NCI-H2196 (cell line): ENCODE measurements at regions not wholly inside any gene's neighbourhood (a gene's known extent, or its start where the extent isn't known, plus 50 kb on each side); places are given as distances from the start of the nearest gene placed in this dataset.
"Not testable (repeated sequence)": the region's sequence is repeated elsewhere in the genome, so short reads cannot be mapped to it uniquely, and the experiment has no call there.

Experiments
- DNase-seq: peaks from one replicate; lab custom pipeline; 2025; ENCODE audit not compliant: unreplicated experiment; lab: John Stamatoyannopoulos, UW

DNA sequence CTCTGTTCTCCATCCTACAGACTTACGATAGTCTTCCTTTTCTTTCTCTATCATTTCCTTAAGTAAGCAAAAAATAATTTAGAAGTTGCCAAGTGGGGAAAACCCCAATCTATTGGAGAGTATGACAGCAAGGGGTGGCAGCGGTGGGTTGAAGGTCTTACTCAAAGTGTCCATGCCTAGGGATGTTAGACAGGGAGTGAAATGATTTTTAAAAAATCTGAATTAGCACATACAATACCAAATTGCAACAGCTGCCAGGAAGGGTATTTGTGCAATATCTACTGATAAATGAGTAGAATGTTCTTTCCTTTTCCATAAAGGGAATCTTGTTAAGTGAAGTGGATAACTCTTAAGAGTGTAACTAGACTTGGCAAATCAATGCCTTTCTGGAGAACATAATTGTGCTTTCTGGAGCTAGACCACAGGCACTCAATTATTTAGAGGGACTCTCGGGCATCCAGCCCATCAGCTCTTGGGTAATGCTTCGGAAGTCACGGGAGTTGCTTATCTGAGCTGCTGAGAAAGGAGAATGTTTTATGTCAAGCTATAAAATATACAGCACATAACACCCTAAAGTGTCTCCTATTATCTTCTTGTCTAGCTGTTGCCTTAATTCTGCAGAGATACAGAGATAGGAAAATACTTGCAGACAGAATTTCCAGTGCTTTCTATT is 151.5 kb downstream of the KCNJ2 start:
- no peak for DNase-seq

DNA sequence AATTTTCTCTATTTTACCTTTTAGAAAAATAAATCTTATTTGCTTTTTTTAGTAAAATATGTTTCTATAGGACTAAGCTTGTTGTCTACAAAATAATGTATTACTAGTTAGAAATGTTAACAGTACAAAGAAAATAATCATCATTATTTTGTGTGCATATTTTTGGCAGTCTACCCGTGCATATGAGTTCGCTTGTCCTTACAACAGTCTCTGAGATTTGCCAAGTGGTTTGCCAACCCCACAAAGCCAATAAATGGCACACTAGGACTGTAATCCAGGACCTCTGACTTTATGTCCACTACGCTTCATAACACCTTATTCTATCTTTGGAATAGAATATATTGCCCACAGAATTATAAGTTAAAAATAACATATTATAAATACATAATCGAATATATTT is 152.0 kb downstream of the KCNJ2 start:
- no peak for DNase-seq

DNA sequence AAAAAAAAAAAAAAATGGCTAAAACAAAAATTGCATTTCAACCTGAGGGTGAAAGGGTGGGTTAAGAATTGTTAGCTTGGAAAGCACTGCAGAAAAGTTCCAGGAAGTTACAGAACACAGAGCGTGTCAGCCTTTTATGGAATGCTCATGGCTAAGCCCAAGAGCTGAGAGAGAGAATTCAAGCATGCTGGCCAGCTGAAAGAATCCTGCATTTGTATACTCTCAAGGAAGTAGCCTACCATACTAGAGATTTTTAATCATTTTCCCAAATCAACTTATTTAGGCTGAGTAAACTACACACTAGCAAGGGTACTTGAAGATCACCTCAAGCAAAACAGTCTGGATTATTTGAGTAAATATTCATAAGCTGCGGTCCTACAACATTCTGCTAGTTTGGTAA is 153.9 kb downstream of the KCNJ2 start:
- DNase-seq, result no peak

DNA sequence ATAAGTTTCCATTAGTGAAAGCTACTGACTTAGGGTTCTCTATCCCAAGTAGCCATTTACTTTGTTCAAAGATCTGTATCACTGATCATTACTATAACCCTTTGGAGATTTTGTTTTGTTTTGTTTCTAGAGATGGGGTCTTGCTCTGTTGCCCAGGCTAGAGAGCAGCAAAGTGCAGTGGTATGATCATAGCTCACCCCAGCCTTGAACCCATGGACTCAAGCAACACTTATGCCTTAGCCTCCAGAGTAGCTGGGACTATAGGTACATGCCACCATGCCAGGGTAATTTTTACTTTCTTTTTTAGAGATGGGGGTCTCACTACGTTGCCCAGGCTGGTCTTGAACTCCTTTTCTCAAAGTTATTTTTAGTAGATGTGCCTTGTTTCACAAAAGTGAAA is 154.7 kb downstream of the KCNJ2 start:
- no peak for DNase-seq

DNA sequence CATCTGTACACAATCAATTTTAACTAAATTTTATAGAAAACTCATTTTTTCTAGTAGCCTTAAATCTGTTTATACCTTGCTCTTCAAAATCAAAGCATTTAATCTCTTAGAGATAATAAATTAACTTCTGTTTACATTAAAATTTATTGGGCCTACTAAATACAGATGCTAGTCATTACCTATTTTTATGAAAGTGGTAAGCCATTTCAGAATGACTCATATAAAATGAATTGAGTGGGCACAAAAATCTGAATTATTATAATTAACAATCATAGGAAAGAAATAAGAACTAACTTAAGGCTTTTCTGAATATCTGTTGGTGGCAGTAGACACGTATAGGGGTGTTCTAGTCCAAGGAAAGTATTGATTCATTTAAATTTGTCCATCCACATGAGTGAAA is 157.9 kb downstream of the KCNJ2 start:
- no peak for DNase-seq

DNA sequence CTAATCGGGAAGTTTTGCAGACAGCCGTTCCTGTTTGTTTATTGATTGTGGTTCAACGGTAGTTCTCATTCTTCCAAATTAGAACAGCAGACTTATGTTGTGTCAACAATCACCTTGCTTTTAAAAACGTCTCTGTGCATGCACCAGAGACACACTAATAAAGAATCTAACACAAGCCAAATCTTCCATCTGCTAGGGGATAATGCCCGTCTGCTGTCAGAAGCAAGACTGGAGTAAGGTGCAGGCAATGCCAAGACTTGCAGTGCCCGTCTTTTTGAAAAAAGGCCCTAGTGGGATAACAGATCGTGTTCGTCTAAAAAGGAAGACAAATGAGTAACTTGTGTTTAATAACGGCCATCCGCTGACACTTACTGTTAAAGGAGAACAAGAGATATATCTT is 158.4 kb downstream of the KCNJ2 start:
- DNase-seq, result no peak

GRCh38 chr17:70329721-70330120 is 160.4 kb downstream of the KCNJ2 start:
- DNase-seq, result no peak

- not testable (repeated sequence) for DNase-seq
Measured at GRCh38 chr17:70331066-70331465, 161.7 kb downstream of the KCNJ2 start.

- peak; percentile 10 for DNase-seq
Measured at GRCh38 chr17:70332356-70333210, 163.3 kb downstream of the KCNJ2 start.

GRCh38 chr17:70336411-70336810 is 167.1 kb downstream of the KCNJ2 start:
- no peak for DNase-seq

- DNase-seq, result no peak
Measured at GRCh38 chr17:70338946-70339354, 169.6 kb downstream of the KCNJ2 start.

GRCh38 chr17:70343114-70343513 is 173.8 kb downstream of the KCNJ2 start:
- no peak for DNase-seq

DNA sequence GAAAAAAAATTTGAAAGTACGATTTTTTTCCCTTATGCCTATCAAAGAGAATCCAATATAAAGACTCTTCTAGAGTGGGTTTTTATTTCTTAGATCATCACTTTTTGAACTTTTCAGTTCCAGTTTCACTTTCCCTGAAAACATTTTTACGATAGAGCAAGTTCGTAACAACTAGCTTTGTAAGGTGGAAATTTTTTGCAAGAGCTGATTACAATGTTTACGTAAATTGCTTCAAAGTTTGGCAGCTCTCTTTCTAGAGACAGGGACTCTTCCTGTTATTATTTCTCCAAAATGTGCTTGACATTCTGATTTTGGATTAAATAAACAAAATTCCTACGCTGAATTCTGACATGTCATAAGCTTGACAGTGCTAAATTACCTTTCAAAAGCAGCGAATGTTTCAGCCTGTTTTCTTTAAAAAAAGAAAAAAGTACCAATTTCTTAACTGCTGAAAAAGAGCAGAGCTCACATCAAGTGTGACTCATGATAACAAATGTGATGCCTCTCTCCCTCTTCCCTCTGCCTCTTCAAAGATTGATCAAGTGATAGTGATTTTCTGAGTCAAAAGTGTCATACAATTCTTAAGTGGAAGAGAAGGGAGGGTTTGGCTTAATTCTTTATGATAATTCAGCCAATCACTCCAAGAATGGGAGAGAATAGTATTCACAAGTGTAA is 175.2 kb downstream of the KCNJ2 start:
- no peak for DNase-seq

- DNase-seq, result no peak
Measured at GRCh38 chr17:70345061-70345460, 175.7 kb downstream of the KCNJ2 start.

- DNase-seq, result no peak
Measured at GRCh38 chr17:70352834-70353233, 183.5 kb downstream of the KCNJ2 start.

DNA sequence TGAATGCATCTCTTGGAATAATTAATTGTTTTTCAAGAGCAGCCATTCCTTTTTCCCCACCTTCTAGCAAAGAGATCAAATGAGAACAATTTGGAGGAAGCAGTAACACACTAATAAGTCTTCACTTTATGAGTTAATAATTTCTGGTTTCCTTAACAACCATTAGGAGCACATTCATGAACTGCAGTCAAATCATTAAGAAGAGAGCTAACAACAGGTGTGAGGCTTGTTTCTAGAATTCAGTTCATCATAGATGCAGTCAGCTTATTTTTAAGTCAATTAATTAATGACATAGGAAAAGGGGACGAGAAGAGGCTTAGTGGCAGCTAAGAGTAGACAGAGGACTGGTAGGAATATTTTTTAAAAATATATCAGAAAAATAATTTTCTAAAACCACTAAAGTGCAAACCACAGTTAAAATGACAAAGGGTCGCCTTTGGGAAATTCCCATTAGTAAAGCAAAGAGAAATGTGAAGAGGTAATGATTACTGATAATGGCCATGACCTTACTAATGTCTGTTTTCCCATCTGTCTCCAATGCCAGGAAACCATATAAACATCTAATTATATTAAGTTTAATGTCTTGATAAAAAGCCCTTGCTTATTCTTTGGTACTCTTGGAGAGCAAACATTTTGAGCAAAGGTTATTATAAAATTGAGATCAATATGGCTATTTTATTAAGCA is 184.2 kb downstream of the KCNJ2 start:
- no peak for DNase-seq

- no peak for DNase-seq
Measured at GRCh38 chr17:70355185-70355584, 185.9 kb downstream of the KCNJ2 start.

- no peak for DNase-seq
Measured at GRCh38 chr17:70357190-70357589, 187.9 kb downstream of the KCNJ2 start.

DNA sequence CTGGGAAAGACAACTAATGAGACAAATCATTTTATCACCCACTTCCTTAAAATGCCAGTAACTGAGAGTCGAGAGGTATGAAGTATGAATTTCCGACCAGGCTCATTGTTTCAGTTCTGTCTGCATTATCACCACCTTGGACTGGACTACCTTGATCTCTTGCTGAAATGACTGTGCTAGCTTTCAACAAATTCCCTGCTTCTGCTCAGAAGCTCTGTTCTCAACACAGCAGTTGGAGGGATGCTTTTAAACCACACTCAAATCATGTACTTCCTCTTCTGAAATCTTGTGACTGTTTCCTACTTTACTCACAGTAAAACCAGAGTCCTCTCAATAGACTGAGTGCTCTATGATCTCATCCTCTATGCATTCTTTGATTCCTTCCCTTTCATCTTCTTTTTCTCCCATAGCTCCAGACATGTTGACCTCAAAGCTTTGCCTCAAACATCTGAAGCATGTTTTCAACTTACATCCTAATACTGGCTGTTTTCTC is 195.8 kb downstream of the KCNJ2 start:
- DNase-seq, result no peak

GRCh38 chr17:70366386-70366785 is 197.1 kb downstream of the KCNJ2 start:
- DNase-seq, result no peak

DNA sequence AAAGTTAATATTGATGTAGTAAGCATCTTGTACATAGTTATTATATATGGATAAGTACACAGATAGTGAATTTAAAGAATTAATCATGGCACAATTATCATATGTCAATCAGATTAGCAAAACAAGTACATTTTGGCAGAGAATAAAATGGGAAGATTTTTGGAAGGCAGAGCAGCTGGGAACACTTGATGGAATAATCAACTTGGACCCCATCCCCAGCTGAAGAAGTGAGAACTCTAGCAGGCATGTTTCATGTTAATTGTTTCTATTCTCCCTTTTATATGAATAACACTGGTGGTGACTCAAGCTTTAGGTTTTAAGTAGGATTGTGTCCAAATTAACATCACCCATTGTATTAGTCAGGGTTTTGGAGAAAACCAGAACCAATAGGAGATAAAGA is 198.7 kb downstream of the KCNJ2 start:
- no peak for DNase-seq
